Suprapubic skin (tissue), 4 donors: ENCODE measurements at regions not wholly inside any gene's neighbourhood (a gene's known extent, or its start where the extent isn't known, plus 50 kb on each side); places are given as distances from the start of the nearest gene placed in this dataset.

Experiments used
- DNase-seq, 2 donors: peaks; one replicate each; pipeline ENCODE4 v3.0.0-alpha.2; 2019; ENCODE audit warnings: low spot score in 2 of 2
- H3K27ac ChIP-seq: fragments of 200-600 bp; sonication (generic); one replicate; pipeline ENCODE4 v1.5.1; 2019
- H3K27me3 ChIP-seq: fragments of 200-600 bp; sonication (generic); one replicate; pipeline ENCODE4 v1.5.1; 2019
- H3K36me3 ChIP-seq: fragments of 200-600 bp; sonication (generic); one replicate; pipeline ENCODE4 v1.5.1; 2019
- H3K4me1 ChIP-seq: fragments of 200-600 bp; sonication (generic); one replicate; pipeline ENCODE4 v1.5.1; 2019
- H3K4me3 ChIP-seq: fragments of 200-600 bp; sonication (generic); one replicate; pipeline ENCODE4 v1.5.1; 2019; ENCODE audit warnings: mild to moderate bottlenecking
- H3K9me3 ChIP-seq: fragments of 200-600 bp; sonication (generic); one replicate; pipeline ENCODE4 v1.5.1; 2019
- CTCF ChIP-seq, 2 donors: fragments of 200-600 bp in 1 of 2; fragments of 450-650 bp in 1 of 2; sonication (generic) in 1 of 2; IDR thresholded peaks; one replicate each; pipeline ENCODE4 v1.5.1; 2016 to 2019; ENCODE audit warnings: antibody characterized with exemption in 2 of 2, mild to moderate bottlenecking in 1 of 2, moderate library complexity in 1 of 2
- EP300 ChIP-seq: sonication (generic); formaldehyde crosslinking; IDR thresholded peaks from one replicate; pipeline ENCODE4 v1.6.1; 2017; ENCODE audit warnings: antibody characterized with exemption
- POLR2A ChIP-seq, 2 donors: fragments of 450-650 bp; IDR thresholded peaks; one replicate each; pipeline ENCODE4 v1.6.1; 2017; ENCODE audit warnings: antibody characterized with exemption in 2 of 2, mild to moderate bottlenecking in 2 of 2, moderate library complexity in 2 of 2
- POLR2AphosphoS5 ChIP-seq, 3 donors: sonication (generic); formaldehyde crosslinking; IDR thresholded peaks; one replicate each; pipeline ENCODE4 v1.6.1; 2017; ENCODE audit warnings: antibody characterized with exemption in 3 of 3
- WGBS: methylation state at CpG from one replicate; pipeline ENCODE4 v1.1.5; 2018; 5-methylcytosine and 5-hydroxymethylcytosine counted together

GRCh38 chr12:42828836-42829235 is 239.3 kb upstream of the PRICKLE1 start:
- Histone ChIP-seq H3K36me3 (no peaks in the 10 kb centered on the region), H3K9me3 (no peaks in the 10 kb centered on the region), H3K4me1 (no peaks in the 10 kb centered on the region), H3K4me3 (no peak overlapping the region), H3K27me3 (no peaks in the 10 kb centered on the region), H3K27ac (no peak overlapping the region)
- WGBS, result 76% methylated on average over 4 of the region's 4 CpGs
- TF ChIP-seq POLR2A (IDR thresholded peaks at IDR 0.05) (no peak), CTCF (IDR thresholded peaks at IDR 0.05) (no peak)
- no peak for DNase-seq

GRCh38 chr12:42824327-42824726 is 234.8 kb upstream of the PRICKLE1 start:
- no peaks in the 10 kb centered on the region for H3K27me3 ChIP-seq
- no peak for DNase-seq
- no peaks in the 10 kb centered on the region for H3K36me3 ChIP-seq
- no peaks in the 10 kb centered on the region for H3K9me3 ChIP-seq
- H3K4me3 ChIP-seq, result no peak overlapping the region
- no peak overlapping the region for H3K27ac ChIP-seq
- no peaks in the 10 kb centered on the region for H3K4me1 ChIP-seq
- WGBS, result 94% methylated on average over 2 of the region's 2 CpGs
- TF ChIP-seq CTCF (IDR thresholded peaks at IDR 0.05) (no peak), POLR2A (IDR thresholded peaks at IDR 0.05) (no peak), POLR2AphosphoS5 (IDR thresholded peaks at IDR 0.05) (no peak), EP300 (no peak)

GRCh38 chr12:42823679-42824078 is 234.1 kb upstream of the PRICKLE1 start:
- no peaks in the 10 kb centered on the region for H3K9me3 ChIP-seq
- no peaks in the 10 kb centered on the region for H3K36me3 ChIP-seq
- no peak overlapping the region for H3K4me3 ChIP-seq
- H3K4me1 ChIP-seq, result no peaks in the 10 kb centered on the region
- no peak for DNase-seq
- no peak overlapping the region for H3K27ac ChIP-seq
- H3K27me3 ChIP-seq, result no peaks in the 10 kb centered on the region
- TF ChIP-seq POLR2A (IDR thresholded peaks at IDR 0.05) (no peak), POLR2AphosphoS5 (IDR thresholded peaks at IDR 0.05) (no peak), EP300 (no peak), CTCF (IDR thresholded peaks at IDR 0.05) (no peak)

GRCh38 chr12:42819846-42820245 is 230.3 kb upstream of the PRICKLE1 start:
- Histone ChIP-seq H3K4me1 (no peaks in the 10 kb centered on the region), H3K27me3 (no peaks in the 10 kb centered on the region), H3K4me3 (no peak overlapping the region), H3K9me3 (no peaks in the 10 kb centered on the region), H3K27ac (no peak overlapping the region), H3K36me3 (no peaks in the 10 kb centered on the region)
- TF ChIP-seq POLR2A (IDR thresholded peaks at IDR 0.05), result no peak
- no peak for TF ChIP-seq EP300
- TF ChIP-seq POLR2AphosphoS5 (IDR thresholded peaks at IDR 0.05), result no peak
- TF ChIP-seq CTCF (IDR thresholded peaks at IDR 0.05), result no peak
- DNase-seq, result no peak
- WGBS, result 60% methylated on average over 6 of the region's 6 CpGs

- WGBS, result 70% methylated on average over 2 of the region's 2 CpGs
- Histone ChIP-seq H3K27ac (no peak overlapping the region), H3K4me3 (no peak overlapping the region), H3K9me3 (no peaks in the 10 kb centered on the region), H3K4me1 (no peaks in the 10 kb centered on the region), H3K36me3 (no peaks in the 10 kb centered on the region), H3K27me3 (no peaks in the 10 kb centered on the region)
- DNase-seq, result no peak
- TF ChIP-seq POLR2A (IDR thresholded peaks at IDR 0.05), result no peak
Observed at GRCh38 chr12:42815068-42815467, 225.5 kb upstream of the PRICKLE1 start.

- no peak overlapping the region for H3K4me3 ChIP-seq
- WGBS, result 90% methylated on average over 3 of the region's 3 CpGs
- no peaks in the 10 kb centered on the region for H3K27me3 ChIP-seq
- no peaks in the 10 kb centered on the region for H3K36me3 ChIP-seq
- no peaks in the 10 kb centered on the region for H3K4me1 ChIP-seq
- no peak overlapping the region for H3K27ac ChIP-seq
- no peak for DNase-seq
- no peaks in the 10 kb centered on the region for H3K9me3 ChIP-seq
- TF ChIP-seq POLR2A (IDR thresholded peaks at IDR 0.05), result no peak
- TF ChIP-seq EP300, result no peak
- no peak for TF ChIP-seq POLR2AphosphoS5 (IDR thresholded peaks at IDR 0.05)
- TF ChIP-seq CTCF (IDR thresholded peaks at IDR 0.05), result no peak
Observed at GRCh38 chr12:42812871-42813270, 223.3 kb upstream of the PRICKLE1 start.
